HG02938 (cell line): ENCODE measurements at regions not wholly inside any gene's neighbourhood (a gene's known extent, or its start where the extent isn't known, plus 50 kb on each side); places are given as distances from the start of the nearest gene placed in this dataset.
"Not testable (repeated sequence)": the region's sequence is repeated elsewhere in the genome, so short reads cannot be mapped to it uniquely, and the experiment has no call there.

Source experiments
- ATAC-seq: cut with Tn5 transposase; IDR thresholded peaks from one replicate; pipeline ENCODE4 v1.9.1; 2021; ENCODE audit warnings: mild to moderate bottlenecking, moderate library complexity; ENCODE audit not compliant: unreplicated experiment

GRCh38 chr9:62145648-62146047 lies 955.8 kb downstream of the SPATA31A7 start:
- not testable (repeated sequence) for ATAC-seq
